ENCODE measurements at regions not wholly inside any gene's neighbourhood (a gene's known extent, or its start where the extent isn't known, plus 50 kb on each side); places are given as distances from the start of the nearest gene placed in this dataset.

DNA sequence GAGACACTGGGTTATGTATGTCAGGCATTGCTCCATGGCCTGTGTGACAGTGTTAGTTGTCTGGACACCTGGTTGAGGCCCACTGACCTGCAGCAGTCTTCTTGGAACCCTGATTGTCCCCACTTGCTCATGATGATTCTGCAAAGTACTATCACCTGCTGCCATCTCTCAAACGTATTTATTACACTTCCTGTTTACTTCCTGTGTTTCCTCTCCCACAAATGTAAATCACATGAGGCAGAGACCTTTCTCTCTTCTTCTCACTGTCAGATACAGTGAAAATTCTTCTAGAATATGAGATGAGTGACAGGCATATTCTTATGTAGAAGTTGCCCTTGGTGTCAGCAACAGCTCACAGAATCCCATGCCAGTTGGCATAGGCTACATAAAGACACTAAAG is 186.9 kb upstream of the CNTN1 start (continued):
- TF ChIP-seq, protein P1, sequence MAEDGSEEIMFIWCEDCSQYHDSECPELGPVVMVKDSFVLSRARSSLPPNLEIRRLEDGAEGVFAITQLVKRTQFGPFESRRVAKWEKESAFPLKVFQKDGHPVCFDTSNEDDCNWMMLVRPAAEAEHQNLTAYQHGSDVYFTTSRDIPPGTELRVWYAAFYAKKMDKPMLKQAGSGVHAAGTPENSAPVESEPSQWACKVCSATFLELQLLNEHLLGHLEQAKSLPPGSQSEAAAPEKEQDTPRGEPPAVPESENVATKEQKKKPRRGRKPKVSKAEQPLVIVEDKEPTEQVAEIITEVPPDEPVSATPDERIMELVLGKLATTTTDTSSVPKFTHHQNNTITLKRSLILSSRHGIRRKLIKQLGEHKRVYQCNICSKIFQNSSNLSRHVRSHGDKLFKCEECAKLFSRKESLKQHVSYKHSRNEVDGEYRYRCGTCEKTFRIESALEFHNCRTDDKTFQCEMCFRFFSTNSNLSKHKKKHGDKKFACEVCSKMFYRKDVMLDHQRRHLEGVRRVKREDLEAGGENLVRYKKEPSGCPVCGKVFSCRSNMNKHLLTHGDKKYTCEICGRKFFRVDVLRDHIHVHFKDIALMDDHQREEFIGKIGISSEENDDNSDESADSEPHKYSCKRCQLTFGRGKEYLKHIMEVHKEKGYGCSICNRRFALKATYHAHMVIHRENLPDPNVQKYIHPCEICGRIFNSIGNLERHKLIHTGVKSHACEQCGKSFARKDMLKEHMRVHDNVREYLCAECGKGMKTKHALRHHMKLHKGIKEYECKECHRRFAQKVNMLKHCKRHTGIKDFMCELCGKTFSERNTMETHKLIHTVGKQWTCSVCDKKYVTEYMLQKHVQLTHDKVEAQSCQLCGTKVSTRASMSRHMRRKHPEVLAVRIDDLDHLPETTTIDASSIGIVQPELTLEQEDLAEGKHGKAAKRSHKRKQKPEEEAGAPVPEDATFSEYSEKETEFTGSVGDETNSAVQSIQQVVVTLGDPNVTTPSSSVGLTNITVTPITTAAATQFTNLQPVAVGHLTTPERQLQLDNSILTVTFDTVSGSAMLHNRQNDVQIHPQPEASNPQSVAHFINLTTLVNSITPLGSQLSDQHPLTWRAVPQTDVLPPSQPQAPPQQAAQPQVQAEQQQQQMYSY (CRISPR knock-in tag; IDR thresholded peaks at IDR 0.05): no peak

DNA sequence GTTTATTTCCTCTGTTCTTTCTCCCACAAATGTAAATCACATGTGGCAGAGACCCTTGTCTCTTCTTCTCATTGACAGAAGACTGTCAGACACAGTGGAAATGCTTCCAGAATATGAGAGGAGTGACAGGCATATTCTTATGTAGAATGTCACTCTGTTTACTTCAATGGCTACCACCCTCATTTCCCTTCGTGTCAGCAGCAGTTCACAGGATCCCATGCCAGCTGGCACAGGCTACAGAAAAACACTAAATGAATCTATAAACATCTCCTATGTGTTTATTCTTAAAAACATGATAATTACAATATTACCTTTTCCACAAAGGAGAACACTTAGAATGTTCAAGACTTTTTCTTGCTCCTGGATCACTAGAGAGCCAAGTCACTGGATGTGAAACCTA is 183.8 kb upstream of the CNTN1 start:
- Mint-ChIP-seq H3K36me3 (no peaks in the 10 kb centered on the region; the same call in 1 of the 2 replicates), H3K4me3 (no peak overlapping the region), H3K27ac (no peak overlapping the region), H3K9me3 (peaks cover 14% of the 10 kb centered on the region), H3K27me3 (ENCODE audit: low read depth) (no peaks in the 10 kb centered on the region), H3K4me1 (no peaks in the 10 kb centered on the region)
- ChIA-PET CTCF (no interaction called here), POLR2A (no interaction called here)
- DNase-seq (ENCODE audit: low spot score) (no peak), ATAC-seq (no peak)
- TF ChIP-seq ZNF317 (CRISPR knock-in tag; IDR thresholded peaks at IDR 0.05; ENCODE audit: borderline replicate concordance, low read depth): no peak
- TF ChIP-seq EMX1 (CRISPR knock-in tag; IDR thresholded peaks at IDR 0.05): no peak
- TF ChIP-seq ZNF232 (CRISPR knock-in tag; IDR thresholded peaks at IDR 0.05): no peak
- no peak for TF ChIP-seq KAT7 (CRISPR knock-in tag; IDR thresholded peaks at IDR 0.05; ENCODE audit: borderline replicate concordance)
- TF ChIP-seq ZNF671 (CRISPR knock-in tag; IDR thresholded peaks at IDR 0.05): no peak
- TF ChIP-seq, protein P2, sequence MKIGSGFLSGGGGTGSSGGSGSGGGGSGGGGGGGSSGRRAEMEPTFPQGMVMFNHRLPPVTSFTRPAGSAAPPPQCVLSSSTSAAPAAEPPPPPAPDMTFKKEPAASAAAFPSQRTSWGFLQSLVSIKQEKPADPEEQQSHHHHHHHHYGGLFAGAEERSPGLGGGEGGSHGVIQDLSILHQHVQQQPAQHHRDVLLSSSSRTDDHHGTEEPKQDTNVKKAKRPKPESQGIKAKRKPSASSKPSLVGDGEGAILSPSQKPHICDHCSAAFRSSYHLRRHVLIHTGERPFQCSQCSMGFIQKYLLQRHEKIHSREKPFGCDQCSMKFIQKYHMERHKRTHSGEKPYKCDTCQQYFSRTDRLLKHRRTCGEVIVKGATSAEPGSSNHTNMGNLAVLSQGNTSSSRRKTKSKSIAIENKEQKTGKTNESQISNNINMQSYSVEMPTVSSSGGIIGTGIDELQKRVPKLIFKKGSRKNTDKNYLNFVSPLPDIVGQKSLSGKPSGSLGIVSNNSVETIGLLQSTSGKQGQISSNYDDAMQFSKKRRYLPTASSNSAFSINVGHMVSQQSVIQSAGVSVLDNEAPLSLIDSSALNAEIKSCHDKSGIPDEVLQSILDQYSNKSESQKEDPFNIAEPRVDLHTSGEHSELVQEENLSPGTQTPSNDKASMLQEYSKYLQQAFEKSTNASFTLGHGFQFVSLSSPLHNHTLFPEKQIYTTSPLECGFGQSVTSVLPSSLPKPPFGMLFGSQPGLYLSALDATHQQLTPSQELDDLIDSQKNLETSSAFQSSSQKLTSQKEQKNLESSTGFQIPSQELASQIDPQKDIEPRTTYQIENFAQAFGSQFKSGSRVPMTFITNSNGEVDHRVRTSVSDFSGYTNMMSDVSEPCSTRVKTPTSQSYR (CRISPR knock-in tag; IDR thresholded peaks at IDR 0.05): no peak
- TF ChIP-seq, protein P3, sequence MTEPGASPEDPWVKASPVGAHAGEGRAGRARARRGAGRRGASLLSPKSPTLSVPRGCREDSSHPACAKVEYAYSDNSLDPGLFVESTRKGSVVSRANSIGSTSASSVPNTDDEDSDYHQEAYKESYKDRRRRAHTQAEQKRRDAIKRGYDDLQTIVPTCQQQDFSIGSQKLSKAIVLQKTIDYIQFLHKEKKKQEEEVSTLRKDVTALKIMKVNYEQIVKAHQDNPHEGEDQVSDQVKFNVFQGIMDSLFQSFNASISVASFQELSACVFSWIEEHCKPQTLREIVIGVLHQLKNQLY (CRISPR knock-in tag; IDR thresholded peaks at IDR 0.05): no peak
- TF ChIP-seq, protein P4, sequence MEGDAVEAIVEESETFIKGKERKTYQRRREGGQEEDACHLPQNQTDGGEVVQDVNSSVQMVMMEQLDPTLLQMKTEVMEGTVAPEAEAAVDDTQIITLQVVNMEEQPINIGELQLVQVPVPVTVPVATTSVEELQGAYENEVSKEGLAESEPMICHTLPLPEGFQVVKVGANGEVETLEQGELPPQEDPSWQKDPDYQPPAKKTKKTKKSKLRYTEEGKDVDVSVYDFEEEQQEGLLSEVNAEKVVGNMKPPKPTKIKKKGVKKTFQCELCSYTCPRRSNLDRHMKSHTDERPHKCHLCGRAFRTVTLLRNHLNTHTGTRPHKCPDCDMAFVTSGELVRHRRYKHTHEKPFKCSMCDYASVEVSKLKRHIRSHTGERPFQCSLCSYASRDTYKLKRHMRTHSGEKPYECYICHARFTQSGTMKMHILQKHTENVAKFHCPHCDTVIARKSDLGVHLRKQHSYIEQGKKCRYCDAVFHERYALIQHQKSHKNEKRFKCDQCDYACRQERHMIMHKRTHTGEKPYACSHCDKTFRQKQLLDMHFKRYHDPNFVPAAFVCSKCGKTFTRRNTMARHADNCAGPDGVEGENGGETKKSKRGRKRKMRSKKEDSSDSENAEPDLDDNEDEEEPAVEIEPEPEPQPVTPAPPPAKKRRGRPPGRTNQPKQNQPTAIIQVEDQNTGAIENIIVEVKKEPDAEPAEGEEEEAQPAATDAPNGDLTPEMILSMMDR (IDR thresholded peaks at IDR 0.05): no peak
- no peak for TF ChIP-seq TCF7 (CRISPR knock-in tag; IDR thresholded peaks at IDR 0.05; ENCODE audit: low read depth)
- no peak for TF ChIP-seq JUN (CRISPR knock-in tag; IDR thresholded peaks at IDR 0.05)
- TF ChIP-seq GTF2I (CRISPR knock-in tag; conservative IDR thresholded peaks at IDR 0.05): no peak
- TF ChIP-seq MYBL2 (CRISPR knock-in tag; IDR thresholded peaks at IDR 0.05): no peak

DNA sequence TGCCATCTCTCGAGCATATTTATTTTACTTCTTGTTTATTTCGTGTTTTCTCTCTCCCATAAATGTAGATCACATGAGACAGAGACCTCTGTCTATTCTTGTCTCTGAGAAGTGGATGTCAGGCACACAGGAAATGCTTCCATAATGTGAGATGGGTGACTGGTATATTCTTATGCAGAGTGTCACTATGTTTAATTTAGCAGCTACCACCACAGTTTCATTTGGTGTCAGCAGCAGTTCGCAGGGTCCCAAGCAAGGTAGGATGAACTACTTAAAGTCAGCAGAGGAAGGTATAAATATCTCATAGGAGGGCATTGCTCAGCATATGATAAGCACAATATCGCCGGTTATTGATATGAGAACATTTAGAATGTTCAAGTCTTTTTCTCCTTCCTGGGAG is 180.9 kb upstream of the CNTN1 start:
- no peak overlapping the region for H3K4me3 Mint-ChIP-seq
- ATAC-seq: no peak
- DNase-seq (ENCODE audit: low spot score): no peak
- POLR2A ChIA-PET: no interaction called here
- TF ChIP-seq MXD4 (CRISPR knock-in tag; IDR thresholded peaks at IDR 0.05; ENCODE audit: borderline replicate concordance): no peak
- no peak for TF ChIP-seq ZNF396 (CRISPR knock-in tag; IDR thresholded peaks at IDR 0.05; ENCODE audit: borderline replicate concordance)
- TF ChIP-seq ZNF232 (CRISPR knock-in tag; IDR thresholded peaks at IDR 0.05): no peak
- TF ChIP-seq, protein P5, sequence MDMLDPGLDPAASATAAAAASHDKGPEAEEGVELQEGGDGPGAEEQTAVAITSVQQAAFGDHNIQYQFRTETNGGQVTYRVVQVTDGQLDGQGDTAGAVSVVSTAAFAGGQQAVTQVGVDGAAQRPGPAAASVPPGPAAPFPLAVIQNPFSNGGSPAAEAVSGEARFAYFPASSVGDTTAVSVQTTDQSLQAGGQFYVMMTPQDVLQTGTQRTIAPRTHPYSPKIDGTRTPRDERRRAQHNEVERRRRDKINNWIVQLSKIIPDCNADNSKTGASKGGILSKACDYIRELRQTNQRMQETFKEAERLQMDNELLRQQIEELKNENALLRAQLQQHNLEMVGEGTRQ (CRISPR knock-in tag; IDR thresholded peaks at IDR 0.05): no peak
- TF ChIP-seq, protein P6, sequence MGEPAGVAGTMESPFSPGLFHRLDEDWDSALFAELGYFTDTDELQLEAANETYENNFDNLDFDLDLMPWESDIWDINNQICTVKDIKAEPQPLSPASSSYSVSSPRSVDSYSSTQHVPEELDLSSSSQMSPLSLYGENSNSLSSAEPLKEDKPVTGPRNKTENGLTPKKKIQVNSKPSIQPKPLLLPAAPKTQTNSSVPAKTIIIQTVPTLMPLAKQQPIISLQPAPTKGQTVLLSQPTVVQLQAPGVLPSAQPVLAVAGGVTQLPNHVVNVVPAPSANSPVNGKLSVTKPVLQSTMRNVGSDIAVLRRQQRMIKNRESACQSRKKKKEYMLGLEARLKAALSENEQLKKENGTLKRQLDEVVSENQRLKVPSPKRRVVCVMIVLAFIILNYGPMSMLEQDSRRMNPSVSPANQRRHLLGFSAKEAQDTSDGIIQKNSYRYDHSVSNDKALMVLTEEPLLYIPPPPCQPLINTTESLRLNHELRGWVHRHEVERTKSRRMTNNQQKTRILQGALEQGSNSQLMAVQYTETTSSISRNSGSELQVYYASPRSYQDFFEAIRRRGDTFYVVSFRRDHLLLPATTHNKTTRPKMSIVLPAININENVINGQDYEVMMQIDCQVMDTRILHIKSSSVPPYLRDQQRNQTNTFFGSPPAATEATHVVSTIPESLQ (CRISPR knock-in tag; IDR thresholded peaks at IDR 0.05): no peak
- no peak for TF ChIP-seq RORB (CRISPR knock-in tag; IDR thresholded peaks at IDR 0.05)
- H3K36me3 Mint-ChIP-seq: no peaks in the 10 kb centered on the region
- CTCF ChIA-PET: no interaction called here
- H3K27me3 Mint-ChIP-seq (ENCODE audit: low read depth): no peaks in the 10 kb centered on the region
- H3K9me3 Mint-ChIP-seq: peaks cover 3% of the 10 kb centered on the region
- peaks cover 10% of the 10 kb centered on the region for H3K4me1 Mint-ChIP-seq
- H3K27ac Mint-ChIP-seq: no peak overlapping the region
